Endothelial cell (in vitro differentiated cells): ENCODE measurements at regions not wholly inside any gene's neighbourhood (a gene's known extent, or its start where the extent isn't known, plus 50 kb on each side); places are given as distances from the start of the nearest gene placed in this dataset.

ENCODE experiments used
- DNase-seq: peaks from one replicate; pipeline ENCODE4 v3.0.0; 2021; ENCODE audit warnings: low spot score
- H3K27ac Mint-ChIP-seq: one replicate; pipeline ENCODE4 v1.8.0; 2021; ENCODE audit warnings: mixed read lengths, inconsistent platforms; ENCODE audit not compliant: unreplicated experiment
- H3K27me3 Mint-ChIP-seq: one replicate; pipeline ENCODE4 v1.8.0; 2021; ENCODE audit warnings: mild to moderate bottlenecking, moderate library complexity, mixed read lengths, inconsistent platforms; ENCODE audit not compliant: unreplicated experiment
- H3K36me3 Mint-ChIP-seq: one replicate; pipeline ENCODE4 v1.8.0; 2021; ENCODE audit warnings: mild to moderate bottlenecking, low read depth, mixed read lengths, inconsistent platforms; ENCODE audit not compliant: unreplicated experiment
- H3K4me1 Mint-ChIP-seq: one replicate; pipeline ENCODE4 v1.8.0; 2021; ENCODE audit warnings: mild to moderate bottlenecking, mixed read lengths, inconsistent platforms; ENCODE audit not compliant: unreplicated experiment
- H3K4me3 Mint-ChIP-seq: one replicate; pipeline ENCODE4 v1.8.0; 2021; ENCODE audit warnings: mild to moderate bottlenecking, mixed read lengths, inconsistent platforms; ENCODE audit not compliant: unreplicated experiment
- H3K9me3 Mint-ChIP-seq: one replicate; pipeline ENCODE4 v1.8.0; 2021; ENCODE audit warnings: mixed read lengths, inconsistent platforms; ENCODE audit not compliant: unreplicated experiment
- CTCF ChIP-seq: fragments of 200-600 bp; sonication (generic); IDR thresholded peaks from one replicate; pipeline ENCODE4 v1.5.0; 2021; ENCODE audit warnings: antibody characterized with exemption; ENCODE audit not compliant: unreplicated experiment

- Mint-ChIP-seq H3K4me3 (no peak overlapping the region), H3K4me1 (peaks cover 10% of the 10 kb centered on the region), H3K36me3 (no peaks in the 10 kb centered on the region), H3K9me3 (peaks cover 7% of the 10 kb centered on the region), H3K27me3 (peaks cover 1% of the 10 kb centered on the region), H3K27ac (no peak overlapping the region)
- TF ChIP-seq CTCF = peak; percentile 63
- peak; percentile 71 for DNase-seq
Measured at GRCh38 chr4:152045807-152046571, 285.2 kb upstream of the GATB start.

- H3K4me3 Mint-ChIP-seq = no peak overlapping the region
- peaks cover 7% of the 10 kb centered on the region for H3K9me3 Mint-ChIP-seq
- peaks cover 1% of the 10 kb centered on the region for H3K27me3 Mint-ChIP-seq
- TF ChIP-seq CTCF = no peak
- no peak overlapping the region for H3K27ac Mint-ChIP-seq
- peaks cover 10% of the 10 kb centered on the region for H3K4me1 Mint-ChIP-seq
- DNase-seq = no peak
- no peaks in the 10 kb centered on the region for H3K36me3 Mint-ChIP-seq
Measured at GRCh38 chr4:152045449-152045806, 284.6 kb upstream of the GATB start.

GRCh38 chr4:152044331-152045036, 283.7 kb upstream of the GATB start:
- H3K4me3 Mint-ChIP-seq = no peak overlapping the region
- H3K9me3 Mint-ChIP-seq = peaks cover 7% of the 10 kb centered on the region
- DNase-seq = no peak
- H3K27me3 Mint-ChIP-seq = peaks cover 1% of the 10 kb centered on the region
- peak overlapping the region; percentile 13 for H3K27ac Mint-ChIP-seq
- no peaks in the 10 kb centered on the region for H3K36me3 Mint-ChIP-seq
- TF ChIP-seq CTCF = no peak
- H3K4me1 Mint-ChIP-seq = peaks cover 10% of the 10 kb centered on the region

GRCh38 chr4:152041295-152041694, 280.5 kb upstream of the GATB start:
- no peak for TF ChIP-seq CTCF
- Mint-ChIP-seq H3K9me3 (peaks cover 7% of the 10 kb centered on the region), H3K4me1 (peaks cover 10% of the 10 kb centered on the region), H3K27me3 (peaks cover under 1% of the 10 kb centered on the region), H3K27ac (no peak overlapping the region), H3K36me3 (no peaks in the 10 kb centered on the region), H3K4me3 (no peak overlapping the region)
- DNase-seq = no peak

GRCh38 chr4:152039691-152040090, 278.9 kb upstream of the GATB start:
- Mint-ChIP-seq H3K4me3 (no peak overlapping the region), H3K9me3 (peaks cover 6% of the 10 kb centered on the region), H3K27ac (no peak overlapping the region), H3K36me3 (no peaks in the 10 kb centered on the region), H3K27me3 (peaks cover 1% of the 10 kb centered on the region), H3K4me1 (peaks cover 8% of the 10 kb centered on the region)
- DNase-seq = no peak
- TF ChIP-seq CTCF = no peak
